ENCODE measurements at regions not wholly inside any gene's neighbourhood (a gene's known extent, or its start where the extent isn't known, plus 50 kb on each side); places are given as distances from the start of the nearest gene placed in this dataset.

GRCh38 chr5:93850311-93850710 lies 108.9 kb upstream of the POU5F2 start:
- ATAC-seq (replicated peaks), result no peak
- peaks cover 11% of the 10 kb centered on the region for H3K9me3 Mint-ChIP-seq
- H3K4me1 Mint-ChIP-seq, result no peaks in the 10 kb centered on the region
- no peak overlapping the region for H3K4me3 Mint-ChIP-seq
- no peaks in the 10 kb centered on the region for H3K27me3 Mint-ChIP-seq
- peaks cover 10% of the 10 kb centered on the region for H3K36me3 Mint-ChIP-seq (ENCODE audit: low read depth)
- H3K27ac Mint-ChIP-seq, result no peak overlapping the region

GRCh38 chr5:93845376-93845775 lies 104.0 kb upstream of the POU5F2 start:
- Mint-ChIP-seq H3K36me3 (ENCODE audit: low read depth) (peaks cover 46% of the 10 kb centered on the region), H3K4me3 (no peak overlapping the region), H3K27me3 (no peaks in the 10 kb centered on the region), H3K4me1 (no peaks in the 10 kb centered on the region), H3K27ac (no peak overlapping the region), H3K9me3 (peaks cover 17% of the 10 kb centered on the region)
- no peak for ATAC-seq (replicated peaks)

GRCh38 chr5:93831449-93831848 lies 90.0 kb upstream of the POU5F2 start:
- Mint-ChIP-seq H3K4me3 (no peak overlapping the region), H3K36me3 (ENCODE audit: low read depth) (peaks cover 7% of the 10 kb centered on the region), H3K27ac (no peak overlapping the region), H3K4me1 (no peaks in the 10 kb centered on the region), H3K9me3 (peaks cover 9% of the 10 kb centered on the region), H3K27me3 (no peaks in the 10 kb centered on the region)
- ATAC-seq (replicated peaks), result no peak

GRCh38 chr5:93830893-93831292 lies 89.5 kb upstream of the POU5F2 start:
- no peak overlapping the region for H3K27ac Mint-ChIP-seq
- peaks cover 7% of the 10 kb centered on the region for H3K36me3 Mint-ChIP-seq (ENCODE audit: low read depth)
- H3K9me3 Mint-ChIP-seq, result peaks cover 9% of the 10 kb centered on the region
- H3K27me3 Mint-ChIP-seq, result no peaks in the 10 kb centered on the region
- H3K4me1 Mint-ChIP-seq, result no peaks in the 10 kb centered on the region
- H3K4me3 Mint-ChIP-seq, result no peak overlapping the region
- no peak for ATAC-seq (replicated peaks)

GRCh38 chr5:93829346-93829745 lies 87.9 kb upstream of the POU5F2 start:
- ATAC-seq (replicated peaks), result no peak
- Mint-ChIP-seq H3K9me3 (peaks cover 9% of the 10 kb centered on the region), H3K4me1 (no peaks in the 10 kb centered on the region), H3K36me3 (ENCODE audit: low read depth) (peaks cover 15% of the 10 kb centered on the region), H3K27me3 (no peaks in the 10 kb centered on the region), H3K4me3 (no peak overlapping the region), H3K27ac (no peak overlapping the region)

- Mint-ChIP-seq H3K4me1 (no peaks in the 10 kb centered on the region), H3K27ac (no peak overlapping the region), H3K9me3 (no peaks in the 10 kb centered on the region), H3K36me3 (ENCODE audit: low read depth) (peaks cover 27% of the 10 kb centered on the region), H3K4me3 (no peak overlapping the region), H3K27me3 (no peaks in the 10 kb centered on the region)
- ATAC-seq (replicated peaks), result no peak
Measured at GRCh38 chr5:93821891-93822415, 80.6 kb upstream of the POU5F2 start.

- H3K27ac Mint-ChIP-seq, result no peak overlapping the region
- H3K4me3 Mint-ChIP-seq, result no peak overlapping the region
Measured at GRCh38 chr5:93819668-93820067, 78.3 kb upstream of the POU5F2 start.

GRCh38 chr5:93810780-93811179 lies 69.4 kb upstream of the POU5F2 start:
- H3K27me3 Mint-ChIP-seq, result no peaks in the 10 kb centered on the region
- no peak overlapping the region for H3K27ac Mint-ChIP-seq
- peaks cover 10% of the 10 kb centered on the region for H3K36me3 Mint-ChIP-seq (ENCODE audit: low read depth)
- no peaks in the 10 kb centered on the region for H3K9me3 Mint-ChIP-seq
- H3K4me1 Mint-ChIP-seq, result no peaks in the 10 kb centered on the region
- no peak for ATAC-seq (replicated peaks)
- H3K4me3 Mint-ChIP-seq, result no peak overlapping the region

More at GRCh38 chr5:93819668-93820067, 78.3 kb upstream of the POU5F2 start:
- H3K27me3 Mint-ChIP-seq, result no peaks in the 10 kb centered on the region
- ATAC-seq (replicated peaks), result no peak
- H3K9me3 Mint-ChIP-seq, result no peaks in the 10 kb centered on the region
- peaks cover 30% of the 10 kb centered on the region for H3K36me3 Mint-ChIP-seq (ENCODE audit: low read depth)
- no peaks in the 10 kb centered on the region for H3K4me1 Mint-ChIP-seq

- Mint-ChIP-seq H3K4me3 (no peak overlapping the region), H3K27ac (no peak overlapping the region), H3K4me1 (no peaks in the 10 kb centered on the region), H3K27me3 (no peaks in the 10 kb centered on the region), H3K36me3 (ENCODE audit: low read depth) (no peaks in the 10 kb centered on the region), H3K9me3 (no peaks in the 10 kb centered on the region)
- ATAC-seq (replicated peaks), result no peak
Measured at GRCh38 chr5:93809430-93809829, 68.0 kb upstream of the POU5F2 start.

- Mint-ChIP-seq H3K4me1 (no peaks in the 10 kb centered on the region), H3K27me3 (no peaks in the 10 kb centered on the region), H3K4me3 (no peak overlapping the region), H3K27ac (no peak overlapping the region), H3K9me3 (no peaks in the 10 kb centered on the region), H3K36me3 (ENCODE audit: low read depth) (no peaks in the 10 kb centered on the region)
- no peak for ATAC-seq (replicated peaks)
Measured at GRCh38 chr5:93807846-93808245, 66.4 kb upstream of the POU5F2 start.

- Mint-ChIP-seq H3K36me3 (ENCODE audit: low read depth) (no peaks in the 10 kb centered on the region), H3K4me3 (no peak overlapping the region), H3K4me1 (no peaks in the 10 kb centered on the region), H3K9me3 (no peaks in the 10 kb centered on the region), H3K27me3 (no peaks in the 10 kb centered on the region), H3K27ac (no peak overlapping the region)
- no peak for ATAC-seq (replicated peaks)
Measured at GRCh38 chr5:93805616-93806379, 64.4 kb upstream of the POU5F2 start.

GRCh38 chr5:93800988-93801811 lies 59.8 kb upstream of the POU5F2 start:
- no peaks in the 10 kb centered on the region for H3K27me3 Mint-ChIP-seq
- no peak overlapping the region for H3K4me3 Mint-ChIP-seq
- H3K36me3 Mint-ChIP-seq (ENCODE audit: low read depth), result peaks cover 6% of the 10 kb centered on the region
- H3K4me1 Mint-ChIP-seq, result no peaks in the 10 kb centered on the region
- no peaks in the 10 kb centered on the region for H3K9me3 Mint-ChIP-seq
- no peak for ATAC-seq (replicated peaks)
- no peak overlapping the region for H3K27ac Mint-ChIP-seq

- peaks cover 26% of the 10 kb centered on the region for H3K36me3 Mint-ChIP-seq (ENCODE audit: low read depth)
- peaks cover 5% of the 10 kb centered on the region for H3K4me1 Mint-ChIP-seq
- no peaks in the 10 kb centered on the region for H3K9me3 Mint-ChIP-seq
Measured at GRCh38 chr5:93794954-93795353, 53.6 kb upstream of the POU5F2 start.

GRCh38 chr5:93793159-93793781 lies 51.9 kb upstream of the POU5F2 start:
- Mint-ChIP-seq H3K27me3 (no peaks in the 10 kb centered on the region), H3K9me3 (no peaks in the 10 kb centered on the region), H3K4me1 (peaks cover 5% of the 10 kb centered on the region), H3K27ac (no peak overlapping the region), H3K4me3 (no peak overlapping the region), H3K36me3 (ENCODE audit: low read depth) (peaks cover 26% of the 10 kb centered on the region)
- no peak for ATAC-seq (replicated peaks)

More at GRCh38 chr5:93794954-93795353, 53.6 kb upstream of the POU5F2 start:
- Mint-ChIP-seq H3K27ac (no peak overlapping the region), H3K4me3 (no peak overlapping the region), H3K27me3 (no peaks in the 10 kb centered on the region)
- ATAC-seq (replicated peaks), result no peak
